Stomach (tissue), 8 donors: ENCODE measurements at regions not wholly inside any gene's neighbourhood (a gene's known extent, or its start where the extent isn't known, plus 50 kb on each side); places are given as distances from the start of the nearest gene placed in this dataset.

Source experiments
- DNase-seq, 2 donors: peaks; one replicate each; pipeline versions ENCODE4 v3.0.0 to v3.0.0-alpha.2; 2013 to 2019
- H3K27ac ChIP-seq, 5 donors: fragments of 200-600 bp in 4 of 5; sonication (generic) in 4 of 5; one replicate each; pipeline ENCODE4 v1.5.1; 2013 to 2019; ENCODE audit warnings: mild to moderate bottlenecking in 1 of 5, moderate library complexity in 1 of 5
- H3K27me3 ChIP-seq, 3 donors: fragments of 200-600 bp; sonication (generic); one replicate each; pipeline ENCODE4 v1.5.1; 2017 to 2019; ENCODE audit warnings: mixed run types in 1 of 3
- H3K36me3 ChIP-seq, 4 donors: fragments of 200-600 bp; sonication (generic); 1 replicate in 3 of 4; 2 replicates in 1 of 4; pipeline ENCODE4 v1.5.1; 2016 to 2019
- H3K4me1 ChIP-seq, 4 donors: fragments of 200-600 bp; sonication (generic); one replicate each; pipeline ENCODE4 v1.5.1; 2016 to 2019
- H3K4me3 ChIP-seq, 4 donors: fragments of 200-600 bp; sonication (generic) in 3 of 4; one replicate each; pipeline ENCODE4 v1.5.1; 2016 to 2019; ENCODE audit warnings: mild to moderate bottlenecking in 1 of 4
- H3K9me3 ChIP-seq, 4 donors: fragments of 200-600 bp; sonication (generic); one replicate each; pipeline ENCODE4 v1.5.1; 2016 to 2019
- CTCF ChIP-seq, 7 experiments: fragments of 450-650 bp in 4 of 7; fragments of 200-600 bp in 3 of 7; sonication (generic) in 3 of 7; IDR thresholded peaks; one replicate each; pipeline ENCODE4 v1.5.1; 2016 to 2019; ENCODE audit warnings: antibody characterized with exemption in 7 of 7, control low read depth in 2 of 7, mild to moderate bottlenecking in 1 of 7
- EP300 ChIP-seq: sonication (generic); formaldehyde crosslinking; IDR thresholded peaks from one replicate; pipeline ENCODE4 v1.6.1; 2017; ENCODE audit warnings: antibody characterized with exemption
- POLR2A ChIP-seq, 4 donors: fragments of 450-650 bp; IDR thresholded peaks; one replicate each; pipeline ENCODE4 v1.6.1; 2016; ENCODE audit warnings: antibody characterized with exemption in 4 of 4, control low read depth in 2 of 4, mild to moderate bottlenecking in 1 of 4, moderate library complexity in 1 of 4
- POLR2AphosphoS5 ChIP-seq, 3 donors: sonication (generic); formaldehyde crosslinking; IDR thresholded peaks; one replicate each; pipeline ENCODE4 v1.6.1; 2016; ENCODE audit warnings: antibody characterized with exemption in 3 of 3
- WGBS, 5 donors: extraction: QIAGEN DNeasy Blood & Tissue Kit in 3 of 5; methylation state at CpG; one replicate each; pipeline versions ENCODE4 v1.1.5 to v1.1.7; 2013 to 2018; 5-methylcytosine and 5-hydroxymethylcytosine counted together
- intact Hi-C: fragments of 100-400 bp; cut with DNase I; formaldehyde crosslinking; loops from one replicate; pipeline ENCODE4 v1.15.1; 2023; ENCODE audit warnings: low total_unique reads
- donor health status: healthy with polysubstance abuse.
- donor health status: Bipolar disorder and iron deficiency.
- donor health status: healthy.

- TF ChIP-seq EP300 (no peak), CTCF (IDR thresholded peaks at IDR 0.05) (no peak), POLR2A (IDR thresholded peaks at IDR 0.05) (no peak), POLR2AphosphoS5 (IDR thresholded peaks at IDR 0.05) (no peak)
- no peaks in the 10 kb centered on the region for H3K4me1 ChIP-seq
- no peak overlapping the region for H3K4me3 ChIP-seq
- DNase-seq = no peak
- WGBS, 5 donors = 58 to 72% (median 68%) methylated on average over 5 of the region's 5 CpGs
- intact Hi-C loops = no loop called here
- no peak overlapping the region for H3K27ac ChIP-seq
- no peaks in the 10 kb centered on the region for H3K36me3 ChIP-seq
- H3K9me3 ChIP-seq = no peaks in the 10 kb centered on the region
- H3K27me3 ChIP-seq = no peaks in the 10 kb centered on the region
Observed at GRCh38 chr3:73236867-73237266, 175.4 kb downstream of the EBLN2 start.

DNA sequence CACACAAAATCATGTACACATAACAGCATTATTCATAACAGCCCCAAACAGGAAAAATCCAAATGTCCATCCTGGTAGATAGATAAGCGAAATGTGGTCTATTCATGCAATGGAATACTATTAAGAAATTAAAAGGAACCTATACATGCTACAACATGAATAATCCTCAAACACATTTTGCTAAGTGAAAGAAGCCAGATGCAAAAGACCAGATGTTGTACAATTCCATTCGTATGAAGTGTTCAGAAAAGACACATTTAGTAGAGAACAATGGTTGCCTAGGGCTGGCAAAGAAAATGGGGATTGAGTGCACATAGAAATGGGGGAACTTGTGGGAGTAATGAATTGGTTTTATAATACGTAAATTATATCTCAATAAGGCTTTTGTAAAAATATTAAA is 182.3 kb downstream of the EBLN2 start:
- TF ChIP-seq CTCF (IDR thresholded peaks at IDR 0.05) (no peak), POLR2AphosphoS5 (IDR thresholded peaks at IDR 0.05) (no peak), EP300 (no peak), POLR2A (IDR thresholded peaks at IDR 0.05) (no peak)
- DNase-seq = no peak
- intact Hi-C loops = no loop called here
- Histone ChIP-seq H3K4me3 (no peak overlapping the region), H3K36me3 (no peaks in the 10 kb centered on the region), H3K9me3 (peaks cover 0 to 10% (median 3%) of the 10 kb centered on the region in 4 donors), H3K4me1 (no peaks in the 10 kb centered on the region), H3K27ac (no peak overlapping the region), H3K27me3 (no peaks in the 10 kb centered on the region)
- WGBS, 5 donors = 87 to 91% (median 89%) methylated on average over 3 of the region's 3 CpGs

GRCh38 chr3:73245459-73245858 is 184.0 kb downstream of the EBLN2 start:
- DNase-seq = no peak

DNA sequence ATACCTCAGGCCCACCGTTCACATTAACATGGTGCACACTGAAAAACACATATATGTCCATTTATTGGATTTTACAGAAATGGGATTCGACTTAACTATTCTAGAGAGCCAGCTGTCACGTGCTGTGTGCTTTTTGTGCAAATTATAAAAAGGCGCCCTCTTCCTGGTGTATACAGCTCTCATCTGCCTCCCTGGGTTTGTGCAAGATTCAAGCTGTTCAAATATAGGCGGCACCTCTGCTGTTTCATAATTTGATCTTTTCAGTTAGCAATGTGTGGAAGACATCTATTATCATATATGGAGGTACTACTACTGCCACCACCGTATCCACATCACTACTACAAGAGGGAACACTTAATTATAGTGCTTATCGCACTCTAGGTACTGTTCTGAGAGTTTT is 187.6 kb downstream of the EBLN2 start:
- Histone ChIP-seq H3K36me3 (no peaks in the 10 kb centered on the region), H3K4me1 (no peaks in the 10 kb centered on the region), H3K4me3 (no peak overlapping the region), H3K9me3 (peaks cover 0 to 10% (median 3%) of the 10 kb centered on the region in 4 donors), H3K27ac (no peak overlapping the region), H3K27me3 (peaks cover 0 to 3% (median 0%) of the 10 kb centered on the region in 3 donors)
- intact Hi-C loops = no loop called here
- no peak for DNase-seq
- TF ChIP-seq POLR2A (IDR thresholded peaks at IDR 0.05) (no peak), EP300 (no peak), CTCF (IDR thresholded peaks at IDR 0.05) (no peak), POLR2AphosphoS5 (IDR thresholded peaks at IDR 0.05) (no peak)
- 80 to 87% (median 86%) methylated on average over 7 of the region's 7 CpGs for WGBS, 5 donors

More at GRCh38 chr3:73245459-73245858, 184.0 kb downstream of the EBLN2 start:
- TF ChIP-seq CTCF (IDR thresholded peaks at IDR 0.05) = no peak
- TF ChIP-seq POLR2A (IDR thresholded peaks at IDR 0.05) = no peak
- no peak for TF ChIP-seq EP300
- TF ChIP-seq POLR2AphosphoS5 (IDR thresholded peaks at IDR 0.05) = no peak
- no peaks in the 10 kb centered on the region for H3K36me3 ChIP-seq
- H3K4me3 ChIP-seq = no peak overlapping the region
- intact Hi-C loops = no loop called here
- H3K9me3 ChIP-seq = peaks cover 0 to 10% (median 3%) of the 10 kb centered on the region in 4 donors
- H3K27me3 ChIP-seq = no peaks in the 10 kb centered on the region
- 63 to 89% (median 74%) methylated on average over 1 of the region's 1 CpG for WGBS, 5 donors
- H3K4me1 ChIP-seq = no peaks in the 10 kb centered on the region
- H3K27ac ChIP-seq = no peak overlapping the region
